ENCODE measurements at regions not wholly inside any gene's neighbourhood (a gene's known extent, or its start where the extent isn't known, plus 50 kb on each side); places are given as distances from the start of the nearest gene placed in this dataset.

GRCh38 chr11:107136892-107137291 lies 118.6 kb upstream of the GUCY1A2 start:
- CTCF ChIA-PET: no interaction called here
- POLR2A ChIA-PET: no interaction called here
- DNase-seq (ENCODE audit: extremely low spot score): no peak
- TF ChIP-seq, protein P1, sequence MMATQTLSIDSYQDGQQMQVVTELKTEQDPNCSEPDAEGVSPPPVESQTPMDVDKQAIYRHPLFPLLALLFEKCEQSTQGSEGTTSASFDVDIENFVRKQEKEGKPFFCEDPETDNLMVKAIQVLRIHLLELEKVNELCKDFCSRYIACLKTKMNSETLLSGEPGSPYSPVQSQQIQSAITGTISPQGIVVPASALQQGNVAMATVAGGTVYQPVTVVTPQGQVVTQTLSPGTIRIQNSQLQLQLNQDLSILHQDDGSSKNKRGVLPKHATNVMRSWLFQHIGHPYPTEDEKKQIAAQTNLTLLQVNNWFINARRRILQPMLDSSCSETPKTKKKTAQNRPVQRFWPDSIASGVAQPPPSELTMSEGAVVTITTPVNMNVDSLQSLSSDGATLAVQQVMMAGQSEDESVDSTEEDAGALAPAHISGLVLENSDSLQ (IDR thresholded peaks at IDR 0.05): no peak
- TF ChIP-seq TARDBP (IDR thresholded peaks at IDR 0.05) (no peak), FOXA1 (IDR thresholded peaks at IDR 0.05) (no peak), SP1 (IDR thresholded peaks at IDR 0.05) (no peak), ARNT (IDR thresholded peaks at IDR 0.05) (no peak), NFRKB (IDR thresholded peaks at IDR 0.05) (no peak)

- ChIA-PET POLR2A (no interaction called here), CTCF (no interaction called here)
- DNase-seq (ENCODE audit: extremely low spot score): no peak
- TF ChIP-seq FOXA1 (IDR thresholded peaks at IDR 0.05) (no peak), ELF4 (IDR thresholded peaks at IDR 0.05) (no peak), LEF1 (IDR thresholded peaks at IDR 0.05; ENCODE audit: borderline replicate concordance) (no peak), SP1 (IDR thresholded peaks at IDR 0.05) (no peak), FOXK2 (IDR thresholded peaks at IDR 0.05) (no peak), L3MBTL2 (conservative IDR thresholded peaks at IDR 0.05) (no peak), TARDBP (IDR thresholded peaks at IDR 0.05) (no peak)
- TF ChIP-seq, protein P1 (IDR thresholded peaks at IDR 0.05): no peak
Observed at GRCh38 chr11:107131756-107132155, 113.5 kb upstream of the GUCY1A2 start.

GRCh38 chr11:107123022-107123421 lies 104.7 kb upstream of the GUCY1A2 start:
- TF ChIP-seq SUZ12 (IDR thresholded peaks at IDR 0.05) (no peak), ARNT (IDR thresholded peaks at IDR 0.05) (no peak), SP1 (IDR thresholded peaks at IDR 0.05) (no peak)
- DNase-seq (ENCODE audit: extremely low spot score): no peak
- CTCF ChIA-PET: no interaction called here
- POLR2A ChIA-PET: no interaction called here

- ChIA-PET CTCF (no interaction called here), POLR2A (no interaction called here)
- no peak for TF ChIP-seq NFRKB (IDR thresholded peaks at IDR 0.05)
- TF ChIP-seq HDGF (IDR thresholded peaks at IDR 0.05; ENCODE audit: borderline replicate concordance): no peak
- TF ChIP-seq ELF4 (IDR thresholded peaks at IDR 0.05): no peak
- TF ChIP-seq FOXK2 (IDR thresholded peaks at IDR 0.05): no peak
- TF ChIP-seq FOXM1 (IDR thresholded peaks at IDR 0.05; ENCODE audit: borderline replicate concordance): no peak
- no peak for TF ChIP-seq LEF1 (IDR thresholded peaks at IDR 0.05; ENCODE audit: borderline replicate concordance)
- no peak for TF ChIP-seq CTBP1 (IDR thresholded peaks at IDR 0.05; ENCODE audit: borderline replicate concordance)
- no peak for TF ChIP-seq SUZ12 (IDR thresholded peaks at IDR 0.05)
- TF ChIP-seq L3MBTL2 (conservative IDR thresholded peaks at IDR 0.05): no peak
- TF ChIP-seq ARNT (IDR thresholded peaks at IDR 0.05): no peak
- DNase-seq (ENCODE audit: extremely low spot score): no peak
Observed at GRCh38 chr11:107118025-107118720, 99.9 kb upstream of the GUCY1A2 start.

- ChIA-PET CTCF (no interaction called here), POLR2A (no interaction called here)
- TF ChIP-seq L3MBTL2 (conservative IDR thresholded peaks at IDR 0.05): no peak
- TF ChIP-seq ELF4 (IDR thresholded peaks at IDR 0.05): no peak
- TF ChIP-seq, protein P1 (IDR thresholded peaks at IDR 0.05): no peak
- TF ChIP-seq FOXK2 (IDR thresholded peaks at IDR 0.05): no peak
- TF ChIP-seq LEF1 (IDR thresholded peaks at IDR 0.05; ENCODE audit: borderline replicate concordance): no peak
- no peak for DNase-seq (ENCODE audit: extremely low spot score)
Observed at GRCh38 chr11:107116358-107116757, 98.1 kb upstream of the GUCY1A2 start.

- ChIA-PET CTCF (no interaction called here), POLR2A (no interaction called here)
- no peak for TF ChIP-seq FOXK2 (IDR thresholded peaks at IDR 0.05)
- TF ChIP-seq SUZ12 (IDR thresholded peaks at IDR 0.05): no peak
- no peak for TF ChIP-seq L3MBTL2 (conservative IDR thresholded peaks at IDR 0.05)
- TF ChIP-seq FOXA1 (IDR thresholded peaks at IDR 0.05): no peak
- no peak for TF ChIP-seq NFRKB (IDR thresholded peaks at IDR 0.05)
- no peak for TF ChIP-seq BHLHE40 (IDR thresholded peaks at IDR 0.05; ENCODE audit: borderline replicate concordance)
- TF ChIP-seq, protein P1 (IDR thresholded peaks at IDR 0.05): no peak
- TF ChIP-seq HDGF (IDR thresholded peaks at IDR 0.05; ENCODE audit: borderline replicate concordance): no peak
- no peak for TF ChIP-seq SP1 (IDR thresholded peaks at IDR 0.05)
- TF ChIP-seq CTBP1 (IDR thresholded peaks at IDR 0.05; ENCODE audit: borderline replicate concordance): no peak
- TF ChIP-seq FOXM1 (IDR thresholded peaks at IDR 0.05; ENCODE audit: borderline replicate concordance): no peak
- TF ChIP-seq ZNF384 (IDR thresholded peaks at IDR 0.05): no peak
- no peak for TF ChIP-seq TARDBP (IDR thresholded peaks at IDR 0.05)
- TF ChIP-seq ARNT (IDR thresholded peaks at IDR 0.05): no peak
- TF ChIP-seq LEF1 (IDR thresholded peaks at IDR 0.05; ENCODE audit: borderline replicate concordance): no peak
- TF ChIP-seq ELF4 (IDR thresholded peaks at IDR 0.05): no peak
Observed at GRCh38 chr11:107102692-107103477, 84.6 kb upstream of the GUCY1A2 start.

More at GRCh38 chr11:107102692-107103477, 84.6 kb upstream of the GUCY1A2 start:
- DNase-seq (ENCODE audit: extremely low spot score): no peak

Measured in HEK293T (cell line).